Right lobe of liver (tissue), 6 donors: ENCODE measurements at regions not wholly inside any gene's neighbourhood (a gene's known extent, or its start where the extent isn't known, plus 50 kb on each side); places are given as distances from the start of the nearest gene placed in this dataset.

ENCODE experiments used
- ATAC-seq, 4 donors: fragments of 200-7000 bp; cut with Tn5 transposase; one replicate each; pipeline ENCODE4 v1.9.1; 2020; ENCODE audit warnings: mild to moderate bottlenecking in 4 of 4, moderate library complexity in 4 of 4
- DNase-seq, 3 donors: peaks; one replicate each; pipeline ENCODE4 v3.0.0-alpha.2; 2020
- H3K27ac ChIP-seq, 3 donors: fragments of 200-600 bp; one replicate each; pipeline ENCODE4 v1.8.0; 2022
- H3K27me3 ChIP-seq, 2 donors: fragments of 200-600 bp; one replicate each; pipeline ENCODE4 v1.8.0; 2022
- H3K36me3 ChIP-seq, 4 donors: fragments of 200-600 bp; sonication (generic) in 1 of 4; one replicate each; pipeline versions ENCODE4 v1.5.1 to v1.8.0; 2017 to 2022; ENCODE audit warnings: control low read depth in 1 of 4
- H3K4me1 ChIP-seq, 4 donors: fragments of 200-600 bp; sonication (generic) in 1 of 4; one replicate each; pipeline versions ENCODE4 v1.5.1 to v1.8.0; 2017 to 2022; ENCODE audit warnings: control low read depth in 1 of 4
- H3K4me3 ChIP-seq, 3 donors: fragments of 200-600 bp; one replicate each; pipeline ENCODE4 v1.8.0; 2022
- H3K9me3 ChIP-seq, 4 donors: fragments of 200-600 bp; sonication (generic) in 1 of 4; one replicate each; pipeline versions ENCODE4 v1.5.1 to v1.8.0; 2017 to 2022; ENCODE audit warnings: control low read depth in 1 of 4
- CTCF ChIP-seq, 4 donors: fragments of 200-600 bp in 3 of 4; fragments of 450-650 bp in 1 of 4; IDR thresholded peaks; one replicate each; pipeline versions ENCODE4 v1.5.1 to v1.8.0; 2016 to 2022; ENCODE audit warnings: antibody characterized with exemption in 4 of 4, mild to moderate bottlenecking in 2 of 4
- POLR2A ChIP-seq: fragments of 450-650 bp; IDR thresholded peaks from one replicate; pipeline ENCODE4 v1.6.1; 2017; ENCODE audit warnings: antibody characterized with exemption, mild to moderate bottlenecking
- WGBS: methylation state at CpG from one replicate; pipeline ENCODE4 v1.1.6; 2018; ENCODE audit warnings: low coverage, low lambda C conversion rate; ENCODE audit not compliant: insufficient coverage; ENCODE audit errors: missing lambda C conversion rate; 5-methylcytosine and 5-hydroxymethylcytosine counted together
- intact Hi-C, 2 donors: fragments of 100-400 bp; cut with DNase I; formaldehyde crosslinking; loops; one replicate each; pipeline versions ENCODE4 v1.11.2 to v1.14.1; 2022
- donor health status: DM: no; HTN: yes; CAD: no.
- donor health status: DM: no; HTN: no; CAD: no.
- donor health status: DM: no; HTN: no; CAD: no.
- donor health status: DM: no; HTN: yes; CAD: no.
- donor health status: DM: no; HTN: yes; CAD: no.

GRCh38 chr2:8209494-8209893 lies 472.4 kb upstream of the ID2 start:
- ATAC-seq (no peak), DNase-seq (no peak)
- Histone ChIP-seq H3K27me3 (no peaks in the 10 kb centered on the region), H3K27ac (no peak overlapping the region), H3K9me3 (no peaks in the 10 kb centered on the region), H3K4me3 (no peak overlapping the region), H3K4me1 (no peaks in the 10 kb centered on the region), H3K36me3 (no peaks in the 10 kb centered on the region)
- 35% methylated on average over 2 of the region's 2 CpGs for WGBS
- TF ChIP-seq CTCF (IDR thresholded peaks at IDR 0.05) (no peak), POLR2A (no peak)
- intact Hi-C loops = no loop called here

GRCh38 chr2:8211384-8211783 lies 470.5 kb upstream of the ID2 start:
- WGBS = 100% methylated on average over 1 of the region's 3 CpGs
- ATAC-seq = no peak
- Histone ChIP-seq H3K4me3 (no peak overlapping the region), H3K27ac (no peak overlapping the region), H3K27me3 (no peaks in the 10 kb centered on the region), H3K4me1 (peaks cover 0 to 6% (median 0%) of the 10 kb centered on the region in 4 donors), H3K9me3 (no peaks in the 10 kb centered on the region), H3K36me3 (no peaks in the 10 kb centered on the region)
- no peak for TF ChIP-seq POLR2A
- no peak for TF ChIP-seq CTCF (IDR thresholded peaks at IDR 0.05)
- intact Hi-C loops = no loop called here
- DNase-seq = no peak

DNA sequence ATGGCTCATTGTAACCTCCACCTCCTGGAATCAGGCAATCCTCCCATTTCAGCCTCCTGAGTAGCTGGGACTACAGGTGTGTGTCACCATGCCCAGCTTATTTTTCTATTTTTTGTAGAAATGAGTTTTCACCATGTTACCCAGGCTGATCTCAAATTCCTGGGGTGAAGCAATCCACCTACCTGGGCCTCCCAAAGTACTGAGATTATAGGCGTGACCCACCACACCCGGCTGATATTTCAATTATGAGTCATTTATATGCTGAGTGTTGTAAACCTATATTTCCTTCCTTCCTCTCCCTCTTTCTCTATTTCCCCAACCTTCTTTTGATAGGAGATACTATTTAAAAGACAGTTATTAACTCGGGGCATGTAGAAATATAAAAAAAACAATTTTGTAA lies 469.6 kb upstream of the ID2 start:
- TF ChIP-seq POLR2A = no peak
- TF ChIP-seq CTCF (IDR thresholded peaks at IDR 0.05) = no peak
- DNase-seq (no peak), ATAC-seq (no peak)
- no peak overlapping the region for H3K4me3 ChIP-seq
- no peaks in the 10 kb centered on the region for H3K27me3 ChIP-seq
- no peaks in the 10 kb centered on the region for H3K9me3 ChIP-seq
- H3K36me3 ChIP-seq = no peaks in the 10 kb centered on the region
- WGBS = 57% methylated on average over 3 of the region's 3 CpGs
- no peak overlapping the region for H3K27ac ChIP-seq
- intact Hi-C loops = no loop called here
- H3K4me1 ChIP-seq = peaks cover 0 to 6% (median 0%) of the 10 kb centered on the region in 4 donors

GRCh38 chr2:8214036-8214615 lies 467.7 kb upstream of the ID2 start:
- intact Hi-C loops = no loop called here
- DNase-seq = no peak
- Histone ChIP-seq H3K36me3 (no peaks in the 10 kb centered on the region), H3K4me3 (no peak overlapping the region), H3K9me3 (no peaks in the 10 kb centered on the region), H3K27me3 (no peaks in the 10 kb centered on the region), H3K27ac (no peak overlapping the region), H3K4me1 (peaks cover 0 to 6% (median 0%) of the 10 kb centered on the region in 4 donors)
- WGBS = 82% methylated on average over 3 of the region's 4 CpGs
- no peak for TF ChIP-seq CTCF (IDR thresholded peaks at IDR 0.05)
- TF ChIP-seq POLR2A = no peak
- ATAC-seq = no peak
